ENCODE measurements at regions not wholly inside any gene's neighbourhood (a gene's known extent, or its start where the extent isn't known, plus 50 kb on each side); places are given as distances from the start of the nearest gene placed in this dataset.
"Not testable (repeated sequence)": the region's sequence is repeated elsewhere in the genome, so short reads cannot be mapped to it uniquely, and the experiment has no call there.

- not testable (repeated sequence) for TF ChIP-seq EZH2 (IDR thresholded peaks at IDR 0.05; ENCODE audit: insufficient read depth, poor library complexity, severe bottlenecking); EZH2phosphoT487 (IDR thresholded peaks at IDR 0.05; ENCODE audit: insufficient read depth, low read depth)
These were observed 1332.0 kb downstream of the CDH12 start for GRCh38 chr5:21521157-21521556.
